GM18499 (cell line): ENCODE measurements at regions not wholly inside any gene's neighbourhood (a gene's known extent, or its start where the extent isn't known, plus 50 kb on each side); places are given as distances from the start of the nearest gene placed in this dataset.

Experiments
- ATAC-seq: cut with Tn5 transposase; IDR thresholded peaks from one replicate; pipeline ENCODE4 v1.9.1; 2021; ENCODE audit warnings: moderate number of reproducible peaks; ENCODE audit not compliant: insufficient read depth, unreplicated experiment

DNA sequence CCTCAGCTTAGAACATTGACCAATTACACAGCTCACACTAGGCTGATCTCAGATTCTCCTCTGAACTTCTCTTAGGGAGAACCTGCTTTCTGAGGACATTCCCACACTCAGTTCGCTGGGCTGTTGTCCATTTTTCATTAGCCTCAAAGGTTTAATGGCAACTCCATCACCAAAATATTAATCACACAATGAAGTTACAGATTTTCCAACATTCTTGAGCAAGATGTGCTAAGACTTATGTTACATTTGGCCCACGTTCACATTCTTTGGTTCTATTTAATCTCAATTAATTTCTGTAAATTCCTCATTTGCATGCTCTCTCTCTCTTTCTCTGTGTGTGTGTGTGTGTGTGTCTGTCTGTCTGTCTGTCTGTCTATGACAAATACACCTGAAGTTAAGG lies 82.3 kb upstream of the EDNRA start:
- no peak for ATAC-seq

DNA sequence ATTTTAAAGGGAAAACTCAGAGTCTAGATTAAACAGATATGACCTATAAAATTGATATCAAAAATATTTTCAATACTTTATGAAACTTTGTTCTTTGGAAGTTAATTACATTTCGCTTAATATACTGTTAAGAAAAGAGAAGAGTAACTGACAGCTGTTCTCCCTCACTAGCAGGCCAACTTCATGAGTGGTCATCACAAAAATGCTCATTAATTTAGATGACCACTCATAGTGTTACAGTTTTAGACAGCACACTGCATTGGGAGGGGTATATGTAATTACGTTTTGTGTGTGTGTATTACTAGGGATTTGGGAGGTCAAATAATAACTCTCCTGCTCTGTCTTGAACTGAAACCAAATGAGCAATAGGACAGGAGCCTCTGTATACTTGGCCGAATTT lies 80.2 kb upstream of the EDNRA start:
- no peak for ATAC-seq

DNA sequence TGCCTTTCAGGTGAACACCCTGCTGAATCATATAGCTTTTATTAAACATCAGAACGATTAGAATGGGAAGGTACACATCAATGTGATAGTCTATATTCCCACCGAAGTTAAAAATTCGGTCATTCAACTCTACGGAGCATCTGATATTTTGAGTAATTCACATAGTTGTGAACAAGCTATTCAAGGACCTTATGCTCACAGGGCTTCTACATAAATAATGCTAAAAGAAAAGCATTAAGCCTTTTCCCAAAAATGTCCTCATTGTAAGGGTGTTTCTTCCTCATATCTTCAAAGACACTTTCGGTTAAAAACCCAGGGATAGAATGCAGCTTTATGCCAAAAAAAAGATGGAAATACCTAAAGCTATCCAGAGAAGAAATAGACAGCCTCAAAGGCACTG lies 79.7 kb upstream of the EDNRA start:
- no peak for ATAC-seq

DNA sequence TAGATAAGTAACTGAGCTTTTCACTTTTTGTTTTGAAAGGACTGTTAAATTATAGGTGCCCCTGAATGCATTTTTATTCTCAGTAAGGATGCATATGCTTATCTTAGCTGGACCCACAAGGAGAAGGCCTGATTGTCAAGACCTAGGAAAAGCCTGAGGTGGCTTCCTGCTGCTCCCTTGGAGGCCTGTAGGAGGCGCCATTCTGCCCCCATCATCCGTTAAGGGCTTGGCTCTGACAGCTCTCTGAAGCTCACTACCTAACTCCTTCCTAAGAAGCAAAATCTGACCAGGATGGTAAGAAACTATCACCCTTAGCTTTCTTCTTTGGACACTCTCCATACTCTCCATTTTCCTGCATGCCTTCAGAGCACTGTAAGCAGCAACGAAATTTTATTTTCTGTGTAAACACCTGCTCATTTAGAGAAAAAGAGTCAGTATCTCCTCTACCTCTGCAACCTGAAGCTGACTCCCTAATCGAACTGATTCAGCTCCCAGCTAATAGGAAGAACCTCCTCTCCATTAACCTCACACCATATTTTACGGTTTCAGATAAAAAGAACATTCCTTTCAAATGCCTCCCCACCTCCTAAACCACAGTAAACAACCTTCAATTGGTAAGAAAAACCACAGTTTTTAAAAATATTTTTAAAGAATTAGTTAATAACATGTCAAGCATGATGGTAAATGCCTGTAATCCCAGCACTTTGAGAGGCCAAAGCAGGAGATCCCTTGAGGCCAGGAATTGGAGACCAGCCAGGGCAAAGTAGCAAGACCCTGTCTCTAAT lies 73.4 kb upstream of the EDNRA start:
- ATAC-seq, result no peak

DNA sequence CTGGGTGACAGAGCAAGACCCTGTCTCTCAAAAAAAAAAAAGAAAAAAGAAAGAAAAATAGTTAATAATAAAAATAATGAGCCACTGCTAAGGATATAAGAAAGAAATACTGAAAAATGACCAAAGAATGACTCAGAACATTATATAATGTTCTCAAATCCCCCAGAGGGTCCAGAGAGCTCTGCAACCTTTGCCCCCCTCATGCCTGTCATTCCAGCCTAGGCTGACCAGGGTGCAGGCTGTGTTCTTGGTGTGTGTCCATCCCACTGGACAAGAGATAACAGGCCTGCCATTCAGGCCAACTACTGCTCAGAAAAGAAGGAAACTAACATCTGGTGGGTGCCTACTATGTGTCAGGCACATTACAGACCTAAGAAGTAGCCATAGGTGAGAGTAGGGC lies 72.7 kb upstream of the EDNRA start:
- no peak for ATAC-seq

DNA sequence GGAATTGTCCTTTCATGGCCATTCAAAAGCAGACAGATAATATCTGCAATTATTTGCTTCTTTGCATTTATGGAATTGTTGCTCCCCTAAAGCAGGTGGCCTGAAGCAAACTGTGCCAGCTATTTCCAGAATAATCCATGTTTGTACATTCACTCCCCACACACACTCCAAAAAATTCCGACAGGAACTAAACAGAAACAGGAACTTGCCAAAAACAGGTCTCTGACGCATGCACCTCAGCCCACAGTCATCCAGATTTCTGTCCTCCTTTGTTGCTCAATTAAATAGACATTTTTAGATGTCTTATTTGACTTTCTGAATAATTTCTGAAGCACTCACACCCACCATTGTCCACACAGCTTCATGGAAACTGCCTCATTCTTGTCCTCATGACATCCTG lies 71.5 kb upstream of the EDNRA start:
- ATAC-seq, result no peak

DNA sequence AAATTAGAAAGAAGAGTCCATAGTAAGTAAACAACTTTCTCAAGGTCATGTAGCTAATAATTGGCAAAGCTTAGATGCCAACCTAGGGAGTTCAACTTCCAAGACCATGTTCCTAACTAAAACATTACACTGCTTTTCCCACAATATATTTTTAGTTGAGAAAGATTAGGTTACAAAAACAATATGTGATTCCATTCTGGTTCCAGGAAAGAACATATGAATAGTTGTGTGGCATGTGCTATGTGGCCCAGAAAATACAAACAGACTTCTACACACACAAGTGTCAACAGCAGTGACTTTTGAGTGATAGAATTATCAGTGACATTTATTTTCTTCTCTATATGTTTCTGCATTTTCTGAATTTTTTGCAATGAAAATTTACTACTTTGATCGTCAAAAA lies 62.7 kb upstream of the EDNRA start:
- ATAC-seq, result no peak

DNA sequence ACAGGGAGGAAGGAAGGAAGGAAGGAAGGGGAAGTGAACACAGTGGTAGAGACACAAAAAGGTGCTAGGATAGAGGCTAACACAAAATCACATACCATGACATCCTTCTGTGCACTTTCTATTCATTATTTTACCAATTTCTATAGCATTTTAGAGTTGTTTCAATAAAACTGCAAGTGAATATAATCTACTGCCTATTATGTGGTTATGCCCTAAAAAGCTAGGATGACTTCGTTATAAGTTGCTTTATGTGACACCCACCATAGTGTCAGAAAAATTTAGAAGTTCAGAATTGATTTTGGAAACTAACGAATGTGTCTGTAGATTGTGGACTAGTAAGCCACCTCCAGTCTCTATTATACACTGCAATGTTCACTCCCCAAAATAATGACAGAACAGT lies 59.4 kb upstream of the EDNRA start:
- ATAC-seq, result no peak

DNA sequence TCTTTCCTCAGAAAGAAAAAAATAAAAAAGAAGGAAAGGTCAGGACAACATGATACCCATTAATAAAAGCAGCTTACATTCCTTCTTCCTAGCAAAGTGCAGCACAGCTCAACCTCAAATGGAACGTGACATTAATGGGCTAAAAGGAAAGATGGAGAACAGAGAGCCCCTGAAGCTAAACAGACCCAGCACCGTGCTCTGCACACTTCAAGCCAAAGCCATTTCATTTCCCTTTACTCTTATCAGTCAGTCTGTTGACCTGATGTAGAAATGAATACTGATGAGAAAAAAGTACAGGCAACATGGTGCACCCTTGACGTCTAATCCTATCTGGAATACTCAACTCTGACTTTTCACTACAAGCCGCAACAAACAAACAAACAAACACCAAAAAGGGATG lies 57.7 kb upstream of the EDNRA start:
- no peak for ATAC-seq

DNA sequence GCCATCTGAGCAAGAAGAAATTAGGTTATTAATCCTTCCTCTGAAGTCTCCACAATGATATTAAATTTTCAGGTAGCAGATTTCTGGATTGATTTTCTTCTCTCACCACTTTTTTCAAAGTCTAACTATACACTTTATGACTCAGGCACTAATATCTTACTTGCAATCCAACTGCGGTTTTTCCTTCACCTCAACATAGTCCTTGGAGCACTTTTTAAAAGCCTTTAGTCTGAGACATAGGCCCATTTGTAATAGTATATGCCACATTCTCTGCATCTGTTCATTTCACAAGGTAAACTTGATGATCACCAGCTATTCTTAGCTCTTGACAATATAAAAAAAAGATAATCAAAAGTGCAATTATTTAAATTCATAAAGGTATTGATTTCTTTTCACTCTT lies 55.9 kb upstream of the EDNRA start:
- no peak for ATAC-seq

DNA sequence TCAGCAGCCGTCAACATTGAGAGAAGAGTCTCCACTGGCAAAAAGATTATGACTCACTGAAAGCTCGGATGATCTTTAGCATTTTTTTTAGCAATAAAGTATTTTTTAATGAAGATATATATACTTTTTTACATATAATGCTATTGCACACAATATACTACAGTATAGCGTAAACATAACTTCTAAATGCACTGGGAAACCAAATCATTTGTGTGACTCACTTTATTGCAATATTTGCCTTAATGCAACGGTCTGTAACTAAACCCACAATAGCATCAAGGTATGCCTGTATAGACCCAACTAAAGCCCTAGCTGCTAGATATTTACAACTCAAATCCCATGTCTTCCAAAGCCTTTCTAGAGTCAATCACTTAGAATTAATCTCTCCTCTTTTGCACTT lies 52.3 kb upstream of the EDNRA start:
- no peak for ATAC-seq

DNA sequence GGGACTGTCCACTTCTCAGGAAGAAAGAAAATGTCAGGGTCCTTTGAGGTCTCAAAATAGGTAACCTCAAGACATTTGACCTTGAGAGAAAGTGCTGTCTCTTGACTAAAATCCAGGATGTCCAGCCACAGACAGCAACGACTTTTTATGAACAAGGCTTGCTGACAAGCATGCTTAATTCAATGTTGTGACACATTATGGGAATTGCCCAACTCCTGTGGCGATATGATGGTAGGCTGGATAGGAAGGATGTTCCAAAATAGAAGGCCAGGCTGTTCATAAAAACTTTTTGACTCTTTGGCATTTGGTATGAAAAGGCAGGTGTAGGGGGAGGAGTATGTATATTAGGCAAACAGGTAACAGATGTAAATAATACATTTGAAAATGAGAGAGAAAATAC lies 50.8 kb upstream of the EDNRA start:
- ATAC-seq, result no peak
